Osteocyte (in vitro differentiated cells): ENCODE measurements at regions not wholly inside any gene's neighbourhood (a gene's known extent, or its start where the extent isn't known, plus 50 kb on each side); places are given as distances from the start of the nearest gene placed in this dataset.

Experiments
- DNase-seq: peaks from one replicate; pipeline ENCODE4 v3.0.0; 2021; ENCODE audit warnings: mixed read lengths; ENCODE audit not compliant: unreplicated experiment; ENCODE audit errors: extremely low spot score
- H3K27ac Mint-ChIP-seq: one replicate; pipeline ENCODE4 v1.8.0; 2021; ENCODE audit warnings: mild to moderate bottlenecking, mixed read lengths; ENCODE audit not compliant: unreplicated experiment
- H3K27me3 Mint-ChIP-seq: one replicate; pipeline ENCODE4 v1.8.0; 2021; ENCODE audit warnings: mixed read lengths; ENCODE audit not compliant: unreplicated experiment
- H3K36me3 Mint-ChIP-seq: one replicate; pipeline ENCODE4 v1.8.0; 2021; ENCODE audit warnings: mixed read lengths; ENCODE audit not compliant: unreplicated experiment
- H3K4me1 Mint-ChIP-seq: one replicate; pipeline ENCODE4 v1.8.0; 2021; ENCODE audit warnings: mixed read lengths; ENCODE audit not compliant: unreplicated experiment
- H3K4me3 Mint-ChIP-seq: one replicate; pipeline ENCODE4 v1.8.0; 2021; ENCODE audit warnings: mild to moderate bottlenecking, moderate library complexity, mixed read lengths; ENCODE audit not compliant: unreplicated experiment
- H3K9me3 Mint-ChIP-seq: one replicate; pipeline ENCODE4 v1.8.0; 2021; ENCODE audit warnings: mixed read lengths; ENCODE audit not compliant: unreplicated experiment
- CTCF ChIP-seq: fragments of 200-600 bp; sonication (generic); IDR thresholded peaks from 2 replicates; pipeline ENCODE4 v1.5.0; 2021; ENCODE audit warnings: antibody characterized with exemption, mild to moderate bottlenecking, moderate library complexity

GRCh38 chr18:47724186-47724975, 206.1 kb downstream of the SMAD2 start:
- Mint-ChIP-seq H3K27ac (no peak overlapping the region), H3K27me3 (peaks cover 8% of the 10 kb centered on the region), H3K36me3 (no peaks in the 10 kb centered on the region), H3K9me3 (no peaks in the 10 kb centered on the region), H3K4me3 (no peak overlapping the region), H3K4me1 (no peaks in the 10 kb centered on the region)
- no peak for TF ChIP-seq CTCF
- no peak for DNase-seq

- H3K4me1 Mint-ChIP-seq: no peaks in the 10 kb centered on the region
- no peak overlapping the region for H3K27ac Mint-ChIP-seq
- peaks cover 2% of the 10 kb centered on the region for H3K27me3 Mint-ChIP-seq
- H3K4me3 Mint-ChIP-seq: no peak overlapping the region
- DNase-seq: no peak
- TF ChIP-seq CTCF: no peak
- no peaks in the 10 kb centered on the region for H3K36me3 Mint-ChIP-seq
- H3K9me3 Mint-ChIP-seq: no peaks in the 10 kb centered on the region
These were observed 208.6 kb downstream of the SMAD2 start for GRCh38 chr18:47721876-47722275.

- Mint-ChIP-seq H3K36me3 (no peaks in the 10 kb centered on the region), H3K27me3 (no peaks in the 10 kb centered on the region), H3K27ac (no peak overlapping the region), H3K9me3 (no peaks in the 10 kb centered on the region), H3K4me1 (no peaks in the 10 kb centered on the region), H3K4me3 (no peak overlapping the region)
- no peak for TF ChIP-seq CTCF
- no peak for DNase-seq
These were observed 209.7 kb downstream of the SMAD2 start for GRCh38 chr18:47720741-47721140.

GRCh38 chr18:47719096-47719780, 211.2 kb downstream of the SMAD2 start:
- Mint-ChIP-seq H3K4me3 (no peak overlapping the region), H3K27ac (no peak overlapping the region), H3K9me3 (no peaks in the 10 kb centered on the region), H3K4me1 (no peaks in the 10 kb centered on the region), H3K27me3 (peaks cover 5% of the 10 kb centered on the region), H3K36me3 (no peaks in the 10 kb centered on the region)
- DNase-seq: no peak
- TF ChIP-seq CTCF: no peak

GRCh38 chr18:47718646-47719045, 211.8 kb downstream of the SMAD2 start:
- TF ChIP-seq CTCF: no peak
- no peaks in the 10 kb centered on the region for H3K4me1 Mint-ChIP-seq
- no peaks in the 10 kb centered on the region for H3K36me3 Mint-ChIP-seq
- H3K9me3 Mint-ChIP-seq: no peaks in the 10 kb centered on the region
- no peak for DNase-seq
- H3K27me3 Mint-ChIP-seq: peaks cover 5% of the 10 kb centered on the region
- no peak overlapping the region for H3K4me3 Mint-ChIP-seq
- H3K27ac Mint-ChIP-seq: no peak overlapping the region
